HG03521 (cell line): ENCODE measurements at regions not wholly inside any gene's neighbourhood (a gene's known extent, or its start where the extent isn't known, plus 50 kb on each side); places are given as distances from the start of the nearest gene placed in this dataset.

ENCODE experiments used
- ATAC-seq: cut with Tn5 transposase; IDR thresholded peaks from one replicate; pipeline ENCODE4 v1.9.1; 2021; ENCODE audit warnings: mild to moderate bottlenecking, moderate library complexity; ENCODE audit not compliant: unreplicated experiment

DNA sequence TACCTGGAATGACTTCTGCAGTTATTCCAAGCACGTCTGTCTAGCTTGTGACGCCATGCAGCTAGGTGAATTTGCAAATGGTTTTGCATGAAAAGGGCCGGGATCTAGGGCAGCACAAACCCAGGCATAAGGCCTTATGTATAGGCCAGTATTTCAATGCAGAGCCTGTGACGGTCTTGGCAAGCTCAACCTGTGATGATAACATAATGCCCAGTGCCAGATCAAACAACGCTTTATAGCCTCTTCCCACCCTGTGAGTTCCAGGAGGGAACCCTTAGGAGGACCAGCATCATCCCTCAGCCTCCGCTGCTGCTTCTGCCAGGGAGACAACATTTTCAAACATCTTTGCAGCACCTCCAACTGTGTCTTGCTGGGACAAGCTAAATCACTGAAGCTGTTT is 390.7 kb downstream of the INHBA start:
- ATAC-seq, result no peak

DNA sequence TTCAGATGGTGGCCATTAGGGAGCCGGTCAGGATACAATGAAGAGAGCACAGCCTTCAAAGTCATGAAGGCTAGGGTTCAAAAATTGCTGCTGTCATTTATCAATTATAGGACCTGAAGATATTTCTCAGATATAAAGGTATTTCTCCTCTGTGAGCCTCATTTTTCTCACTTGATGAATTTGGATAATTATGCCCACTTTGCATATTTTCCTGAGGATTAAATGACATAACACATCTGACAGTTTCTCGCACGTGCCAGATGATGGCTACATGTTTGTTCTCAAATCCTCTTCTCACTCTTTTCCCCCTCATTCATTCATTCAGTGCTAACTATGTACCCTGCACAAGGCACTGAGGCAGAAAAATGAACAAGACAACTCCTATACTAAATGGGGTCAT is 391.6 kb downstream of the INHBA start:
- no peak for ATAC-seq

DNA sequence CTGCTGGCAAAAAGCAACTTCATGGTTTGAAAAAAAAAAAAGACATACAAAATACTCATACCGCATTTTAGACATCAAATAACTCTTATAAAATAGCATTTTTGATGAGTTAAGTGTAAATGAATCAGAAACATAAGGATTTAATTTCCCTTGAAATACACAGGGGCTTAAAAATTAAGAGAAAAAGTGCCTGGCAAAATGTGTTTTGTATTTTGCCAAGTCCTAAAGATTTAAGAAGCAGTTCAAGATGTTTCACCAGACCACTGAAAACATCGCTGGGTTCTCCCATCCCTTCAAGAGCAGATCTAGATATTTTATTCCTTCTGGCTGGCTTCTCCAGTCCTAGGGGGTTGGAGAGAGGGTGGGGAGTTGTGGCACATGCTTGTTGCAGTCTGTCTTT is 396.4 kb downstream of the INHBA start:
- no peak for ATAC-seq

- ATAC-seq, result no peak
These were observed 397.9 kb downstream of the INHBA start for GRCh38 chr7:41305001-41305400.

DNA sequence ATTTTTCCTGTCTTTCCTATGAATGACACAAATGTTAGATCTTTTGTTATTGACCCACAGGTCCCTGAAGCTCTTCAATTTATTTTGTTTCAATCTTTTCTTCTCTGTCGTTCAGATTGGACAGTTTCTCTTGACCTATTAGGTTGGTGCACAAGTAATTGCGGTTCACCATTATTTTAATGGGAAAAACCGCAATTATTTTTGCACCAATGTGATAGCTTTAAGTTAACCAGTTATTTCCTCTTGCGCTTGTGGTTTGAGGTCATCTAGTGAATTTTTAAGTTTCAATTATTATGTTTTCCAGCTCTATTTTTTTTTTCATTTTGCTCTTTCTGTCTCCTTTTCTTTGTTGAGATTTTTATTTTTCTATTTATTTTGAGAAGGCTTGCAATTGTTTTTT is 399.2 kb downstream of the INHBA start:
- ATAC-seq, result no peak

DNA sequence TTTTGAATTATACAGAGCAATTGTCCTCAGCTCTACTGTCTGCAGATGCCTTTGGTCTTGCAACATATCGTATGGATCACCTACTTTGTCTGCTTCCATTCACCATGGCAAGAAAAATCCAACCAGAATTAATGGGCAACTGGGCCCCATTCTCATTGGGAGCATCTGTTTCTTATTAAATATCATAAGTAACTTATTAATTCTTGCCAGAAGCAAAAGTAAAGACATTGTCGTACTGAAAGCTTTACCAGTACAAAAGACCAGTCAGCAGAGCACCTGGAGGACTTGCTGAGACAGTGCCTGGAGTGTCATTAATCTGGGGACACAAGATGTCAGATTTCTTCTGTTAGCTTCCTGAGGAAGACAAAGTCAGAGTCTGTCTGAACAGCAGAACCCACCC is 404.5 kb downstream of the INHBA start:
- no peak for ATAC-seq

- ATAC-seq, result no peak
These were observed 405.7 kb downstream of the INHBA start for GRCh38 chr7:41297166-41297565.

GRCh38 chr7:41295455-41295815 is 407.5 kb downstream of the INHBA start:
- ATAC-seq, result no peak

GRCh38 chr7:41294556-41295454 is 408.1 kb downstream of the INHBA start:
- no peak for ATAC-seq

DNA sequence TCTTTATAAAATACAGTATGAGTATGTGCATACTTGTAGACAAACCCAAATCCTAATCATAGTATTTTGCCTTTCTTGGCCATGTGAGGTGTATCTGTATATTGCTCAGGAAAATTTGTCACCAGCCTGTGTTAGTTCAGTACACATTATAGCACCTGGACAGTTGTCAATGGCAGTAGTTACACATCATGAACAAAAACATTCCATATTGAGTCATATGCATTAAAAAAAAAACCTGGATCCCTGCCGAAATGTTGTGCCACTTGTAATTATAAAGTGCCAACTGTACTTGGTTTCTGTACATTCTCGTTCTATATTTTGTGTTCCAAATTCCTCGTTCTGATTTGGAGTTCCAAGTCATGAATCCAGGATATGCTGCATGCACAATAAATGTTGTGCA is 410.4 kb downstream of the INHBA start:
- ATAC-seq, result no peak

DNA sequence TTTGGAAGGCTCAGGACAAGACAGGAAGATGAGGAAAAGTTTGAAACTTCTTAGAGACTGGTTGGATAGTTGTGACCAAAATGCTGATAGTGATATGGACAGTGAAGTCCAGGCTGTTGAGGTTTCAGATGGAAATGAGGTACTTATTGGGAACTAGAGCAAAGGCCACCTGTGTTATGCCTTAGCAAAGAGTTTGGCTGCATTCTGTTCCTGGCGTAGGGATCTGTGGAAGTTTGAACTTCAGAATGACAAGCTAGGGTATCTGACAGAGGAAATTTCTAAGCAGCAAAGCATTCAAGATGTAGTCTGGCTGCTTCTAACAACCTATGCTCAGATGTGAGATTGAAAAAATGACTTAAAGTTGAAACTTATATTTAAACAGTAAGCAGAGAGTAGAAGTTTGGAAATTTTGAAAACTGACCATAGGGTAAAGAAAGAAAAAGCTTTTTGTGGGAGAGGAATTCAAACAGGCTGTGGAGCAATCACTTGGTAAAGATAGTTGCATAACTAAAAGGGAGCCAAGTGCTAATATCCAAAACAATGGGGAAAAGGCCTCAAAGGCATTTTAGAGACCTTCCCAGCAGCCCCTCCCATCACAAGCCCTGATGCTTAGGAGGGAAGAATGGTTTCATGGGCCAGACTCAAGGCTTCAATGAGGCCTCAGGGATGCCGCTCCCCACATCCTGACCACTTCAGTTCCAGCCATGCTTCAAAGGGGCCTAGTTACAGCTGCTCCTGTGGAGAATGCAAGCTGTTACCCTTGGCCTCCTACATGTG is 415.1 kb downstream of the INHBA start:
- no peak for ATAC-seq

DNA sequence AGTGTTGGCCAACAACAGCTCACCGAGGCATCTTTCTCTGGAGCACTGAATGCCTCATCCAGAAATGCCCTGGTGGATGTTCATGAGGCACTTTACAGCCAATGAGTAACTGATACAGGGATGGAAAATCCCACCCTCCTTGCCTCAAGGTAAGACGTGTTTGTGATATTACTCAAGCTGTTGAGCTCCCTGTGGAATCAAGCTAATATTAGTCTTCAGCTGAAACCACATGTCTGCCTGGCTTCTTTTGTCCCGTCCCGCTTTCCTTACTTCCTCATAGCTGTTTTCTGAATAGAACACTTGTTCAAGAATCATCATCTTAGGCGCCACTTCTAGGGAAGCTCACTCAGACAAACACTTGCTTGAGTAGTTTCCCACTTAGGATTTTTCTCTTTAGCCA is 422.4 kb downstream of the INHBA start:
- ATAC-seq, result no peak

DNA sequence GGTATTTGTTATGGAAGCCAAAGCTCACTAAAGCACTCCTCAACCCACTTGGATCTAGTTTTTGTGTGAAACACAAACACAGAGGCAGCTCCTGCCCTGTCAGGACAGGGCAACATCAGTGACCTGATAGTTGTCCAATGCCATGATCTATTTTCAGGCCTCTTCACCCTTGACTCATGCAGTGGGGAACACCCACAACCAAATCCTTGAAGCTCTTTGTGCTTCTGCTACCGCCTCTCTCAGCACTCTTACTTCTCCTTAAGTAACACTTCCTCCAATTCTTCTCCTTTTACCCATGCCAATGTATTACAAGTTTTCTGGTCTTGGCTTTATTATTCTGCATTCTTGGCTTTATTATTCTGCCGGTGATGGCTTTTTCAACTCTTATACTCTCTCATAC is 425.3 kb downstream of the INHBA start:
- no peak for ATAC-seq

- ATAC-seq, result no peak
These were observed 427.6 kb downstream of the INHBA start for GRCh38 chr7:41275255-41275654.

- no peak for ATAC-seq
These were observed 428.7 kb downstream of the INHBA start for GRCh38 chr7:41274179-41274578.

DNA sequence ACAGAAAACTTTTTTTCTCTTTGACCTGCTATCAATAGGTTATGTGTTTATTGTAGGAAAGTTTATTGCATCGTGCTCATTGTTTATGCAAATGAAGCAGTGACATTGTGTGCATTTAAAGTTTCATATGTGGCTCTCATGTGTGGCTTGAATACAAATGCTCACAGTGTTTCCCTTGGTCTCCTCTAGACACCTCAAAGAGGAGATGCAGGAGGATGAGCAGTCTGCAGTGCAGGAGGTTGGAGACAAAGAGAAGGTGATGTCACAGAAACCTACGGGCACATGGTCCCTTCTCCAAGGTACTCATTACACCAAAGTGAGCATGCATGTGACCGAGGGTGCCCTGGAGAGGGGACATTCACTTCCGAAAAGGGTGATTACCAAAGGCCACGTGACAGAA is 430.2 kb downstream of the INHBA start:
- ATAC-seq, result no peak

- no peak for ATAC-seq
These were observed 434.0 kb downstream of the INHBA start for GRCh38 chr7:41268878-41269277.

DNA sequence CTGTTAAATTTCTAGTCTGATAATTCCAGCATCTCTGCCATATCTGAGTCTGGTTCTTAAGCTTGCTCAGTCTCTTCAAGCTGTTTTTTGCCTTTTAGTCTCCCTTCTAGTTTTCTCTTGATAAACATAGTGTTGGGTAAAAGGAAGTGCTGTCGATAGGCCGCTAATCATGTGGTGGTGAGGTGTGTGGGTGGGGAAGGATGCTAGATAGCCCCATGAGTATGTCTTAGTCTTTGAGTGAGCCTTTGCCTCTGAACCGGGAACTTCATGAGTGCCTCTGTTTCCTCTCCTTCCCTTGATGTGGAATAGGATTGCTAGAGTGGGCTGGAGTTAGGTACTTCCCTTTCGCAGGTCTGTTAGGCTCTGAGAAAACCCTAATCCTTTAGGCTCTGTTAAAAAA is 441.8 kb downstream of the INHBA start:
- ATAC-seq, result no peak

GRCh38 chr7:41257660-41258059 is 445.2 kb downstream of the INHBA start:
- no peak for ATAC-seq

DNA sequence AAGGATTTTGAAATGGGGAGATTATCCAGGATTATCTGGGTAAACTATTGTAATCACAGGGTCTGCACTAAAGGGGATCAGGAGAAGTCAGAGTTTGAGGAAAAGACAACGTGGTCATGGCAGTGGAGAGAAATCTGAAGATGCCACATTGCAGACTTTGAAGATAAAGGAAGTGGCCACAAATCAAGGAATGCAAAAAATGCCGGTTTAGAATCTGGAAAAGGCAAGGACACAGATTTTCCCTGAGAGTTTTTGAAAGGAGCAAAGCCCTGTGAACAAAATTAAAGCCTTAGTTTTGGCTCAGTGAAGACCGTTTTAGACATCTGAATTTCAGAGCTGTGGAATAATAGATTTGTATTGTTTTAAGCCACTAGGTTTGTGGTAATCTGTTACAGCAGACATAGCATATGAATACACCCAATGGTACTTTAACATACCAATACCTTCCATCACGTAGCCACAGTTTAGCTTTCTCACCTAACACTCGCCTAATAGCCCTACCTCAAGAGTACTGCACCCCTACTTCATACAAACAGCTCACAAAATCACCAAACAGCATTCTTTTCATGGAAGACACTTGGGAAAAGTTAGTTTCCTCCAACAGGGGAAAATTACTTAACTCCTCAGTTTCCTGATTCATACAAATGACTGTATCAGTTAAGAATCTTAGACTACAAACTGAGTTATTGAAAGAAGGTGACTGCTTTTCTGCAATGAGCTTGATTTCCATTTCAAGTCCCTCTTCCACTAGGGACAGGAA is 446.5 kb downstream of the INHBA start:
- no peak for ATAC-seq

DNA sequence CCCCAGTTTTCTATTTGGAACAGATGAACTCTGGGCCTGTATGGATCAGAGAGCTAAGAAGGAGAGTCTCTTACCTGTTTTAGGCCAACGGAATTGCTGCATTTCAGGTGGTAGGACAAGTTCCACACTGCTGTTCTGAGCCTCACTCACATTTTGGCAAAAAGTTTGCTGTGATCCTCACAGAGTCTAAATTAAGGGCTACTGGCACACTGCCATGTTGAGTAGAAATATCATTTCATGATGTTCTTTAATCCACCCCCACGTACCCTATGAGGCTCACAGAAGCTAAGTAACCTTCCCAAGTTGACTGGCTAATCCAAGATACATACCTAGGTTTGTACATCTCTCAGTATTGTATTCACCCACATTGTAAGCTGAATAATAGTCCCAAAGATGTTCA is 447.2 kb downstream of the INHBA start:
- ATAC-seq, result no peak

- no peak for ATAC-seq
These were observed 447.8 kb downstream of the INHBA start for GRCh38 chr7:41255113-41255512.
